ENCODE measurements at regions not wholly inside any gene's neighbourhood (a gene's known extent, or its start where the extent isn't known, plus 50 kb on each side); places are given as distances from the start of the nearest gene placed in this dataset.

DNA sequence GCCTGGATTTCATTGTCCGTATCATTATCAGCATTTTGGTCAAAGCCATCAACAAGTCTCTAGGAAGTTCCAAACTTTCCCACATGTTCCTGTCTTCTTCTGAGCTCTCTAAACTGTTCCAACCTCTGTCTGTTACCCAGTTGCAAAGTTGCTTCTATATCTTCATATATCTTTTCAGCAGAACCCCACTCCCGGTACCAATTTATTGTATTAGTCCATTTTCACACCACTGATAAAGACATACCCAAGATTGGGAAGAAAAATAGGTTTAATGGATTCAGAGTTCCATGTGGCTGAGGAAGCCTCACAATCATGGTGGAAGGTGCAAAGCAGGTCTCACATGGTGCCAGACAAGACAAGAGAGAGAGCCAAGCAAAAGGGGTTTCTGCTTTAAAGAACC is 293.2 kb downstream of the EPM2A start:
- Mint-ChIP-seq H3K36me3 (peaks cover 10 to 28% of the 10 kb centered on the region in 2 donors), H3K9me3 (peaks cover 39 to 40% of the 10 kb centered on the region in 2 donors), H3K27ac (no peak overlapping the region)
- no peak for DNase-seq (ENCODE audit: low spot score in 2 of 2)
- ATAC-seq = no peak

- Mint-ChIP-seq H3K27ac (no peak overlapping the region), H3K36me3 (peaks cover 10 to 26% of the 10 kb centered on the region in 2 donors), H3K9me3 (peaks cover 42 to 48% of the 10 kb centered on the region in 2 donors)
- ATAC-seq = no peak
- DNase-seq (ENCODE audit: low spot score in 2 of 2) = no peak
These were observed 289.6 kb downstream of the EPM2A start for GRCh38 chr6:145445674-145446073.

DNA sequence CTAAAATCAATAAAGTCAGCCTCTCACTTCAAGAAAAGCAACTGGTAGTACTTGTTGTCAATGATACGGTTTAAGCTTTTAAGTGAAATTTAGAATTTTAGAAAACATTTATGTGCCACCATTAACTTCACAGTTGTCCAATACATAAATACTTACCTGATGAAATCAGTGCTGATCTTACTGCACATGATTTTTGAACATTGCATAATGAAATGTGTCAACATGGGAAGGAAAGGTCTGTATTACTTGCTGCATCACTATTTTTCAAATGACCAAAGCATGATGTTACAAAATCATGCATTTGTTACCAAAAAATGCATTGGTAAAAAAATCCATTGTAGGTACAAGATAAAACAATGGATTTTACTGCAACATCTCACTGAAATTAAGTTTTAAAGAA is 284.3 kb downstream of the EPM2A start:
- DNase-seq (ENCODE audit: low spot score in 2 of 2) = no peak
- no peak for ATAC-seq
- H3K27ac Mint-ChIP-seq = no peak overlapping the region
- peaks cover 16 to 21% of the 10 kb centered on the region in 2 donors for H3K9me3 Mint-ChIP-seq
- H3K36me3 Mint-ChIP-seq = peaks cover 0 to 8% of the 10 kb centered on the region in 2 donors

DNA sequence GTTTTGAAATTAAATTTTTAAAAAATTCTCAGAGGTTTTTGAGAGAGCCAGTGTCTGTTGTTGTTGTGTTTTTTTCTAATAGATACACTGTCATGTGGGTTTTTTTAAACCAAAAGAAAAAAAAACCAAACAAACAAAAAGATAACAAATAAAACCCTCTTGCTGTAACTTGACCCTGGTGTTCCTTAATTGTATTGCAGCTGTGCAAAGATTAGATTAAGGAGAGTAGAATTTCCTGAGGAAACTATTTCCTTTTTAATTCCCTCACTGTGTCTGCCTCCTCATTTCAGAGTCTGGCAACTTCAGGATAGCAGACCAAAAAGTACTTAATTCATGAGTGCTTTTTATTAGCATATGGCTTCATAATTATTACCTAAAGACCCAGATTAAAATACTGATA is 281.9 kb downstream of the EPM2A start:
- Mint-ChIP-seq H3K27ac (no peak overlapping the region), H3K36me3 (no peaks in the 10 kb centered on the region), H3K9me3 (peaks cover 5 to 8% of the 10 kb centered on the region in 2 donors)
- ATAC-seq (no peak), DNase-seq (ENCODE audit: low spot score in 2 of 2) (no peak)

DNA sequence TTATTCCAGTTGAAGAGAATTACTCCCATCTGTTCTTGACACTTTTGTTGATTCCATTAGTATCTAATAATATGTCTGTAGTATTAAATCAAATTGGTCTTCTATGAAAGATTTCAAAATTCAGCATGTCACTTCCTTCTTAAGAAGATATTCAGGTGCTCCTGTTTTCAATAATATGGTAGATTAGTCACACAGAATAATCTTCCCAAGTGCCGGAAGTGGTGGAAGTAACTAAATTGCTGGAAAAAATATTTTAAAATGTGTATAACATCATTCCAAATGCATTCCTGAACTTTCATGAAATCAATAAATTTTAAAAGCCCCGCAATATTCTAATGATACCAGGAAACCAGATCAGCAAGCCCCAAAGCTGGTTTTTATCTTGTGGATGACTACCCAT is 281.3 kb downstream of the EPM2A start:
- ATAC-seq = no peak

GRCh38 chr6:145457556-145457955 is 277.8 kb downstream of the EPM2A start:
- DNase-seq (ENCODE audit: low spot score in 2 of 2) (no peak), ATAC-seq (no peak)
- H3K9me3 Mint-ChIP-seq = peaks cover 0 to 4% of the 10 kb centered on the region in 2 donors
- H3K27ac Mint-ChIP-seq = no peak overlapping the region
- H3K36me3 Mint-ChIP-seq = no peaks in the 10 kb centered on the region

More for the DNA sequence above, 281.3 kb downstream of the EPM2A start:
- peaks cover 5 to 8% of the 10 kb centered on the region in 2 donors for H3K9me3 Mint-ChIP-seq
- DNase-seq (ENCODE audit: low spot score in 2 of 2) = no peak
- no peaks in the 10 kb centered on the region for H3K36me3 Mint-ChIP-seq
- no peak overlapping the region for H3K27ac Mint-ChIP-seq

- Mint-ChIP-seq H3K36me3 (no peaks in the 10 kb centered on the region), H3K9me3 (peaks cover 8 to 14% of the 10 kb centered on the region in 2 donors), H3K27ac (no peak overlapping the region)
- ATAC-seq (no peak), DNase-seq (ENCODE audit: low spot score in 2 of 2) (no peak)
These were observed 266.8 kb downstream of the EPM2A start for GRCh38 chr6:145468534-145468933.

GRCh38 chr6:145469021-145469420 is 266.3 kb downstream of the EPM2A start:
- DNase-seq (ENCODE audit: low spot score in 2 of 2) (no peak), ATAC-seq (no peak)
- H3K9me3 Mint-ChIP-seq = peaks cover 6 to 12% of the 10 kb centered on the region in 2 donors
- no peak overlapping the region for H3K27ac Mint-ChIP-seq
- H3K36me3 Mint-ChIP-seq = no peaks in the 10 kb centered on the region

GRCh38 chr6:145475794-145476396 is 259.4 kb downstream of the EPM2A start:
- Mint-ChIP-seq H3K36me3 (no peaks in the 10 kb centered on the region), H3K27ac (no peak overlapping the region), H3K9me3 (peaks cover 11 to 20% of the 10 kb centered on the region in 2 donors)
- ATAC-seq (no peak), DNase-seq (ENCODE audit: low spot score in 2 of 2) (no peak)

DNA sequence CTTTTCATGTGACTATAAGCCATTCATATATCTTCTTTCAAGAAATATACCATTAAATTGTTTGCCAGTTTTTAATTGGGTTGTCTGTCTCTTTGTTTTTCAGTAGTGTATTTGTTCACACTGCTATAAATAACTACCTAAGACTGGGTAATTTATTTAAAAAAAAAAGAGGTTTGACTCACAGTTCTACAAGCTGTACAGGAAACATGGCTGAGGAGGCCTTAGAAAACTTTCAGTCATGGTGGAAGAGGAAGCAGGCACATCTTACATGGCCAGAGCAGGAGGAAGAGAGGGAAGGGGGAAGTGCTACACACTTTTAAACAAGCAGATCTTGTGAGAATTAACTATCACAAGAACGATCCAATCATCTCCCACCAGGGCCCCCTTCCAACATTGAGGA is 255.3 kb downstream of the EPM2A start:
- no peak for DNase-seq (ENCODE audit: low spot score in 2 of 2)
- Mint-ChIP-seq H3K36me3 (no peaks in the 10 kb centered on the region), H3K27ac (no peak overlapping the region)

GRCh38 chr6:145483191-145483996 is 251.9 kb downstream of the EPM2A start:
- no peaks in the 10 kb centered on the region for H3K36me3 Mint-ChIP-seq
- no peak for DNase-seq (ENCODE audit: low spot score in 2 of 2)
- ATAC-seq = no peak
- peaks cover 7 to 20% of the 10 kb centered on the region in 2 donors for H3K9me3 Mint-ChIP-seq
- no peak overlapping the region for H3K27ac Mint-ChIP-seq

More for the DNA sequence above, 255.3 kb downstream of the EPM2A start:
- no peak for ATAC-seq
- H3K9me3 Mint-ChIP-seq = peaks cover 8 to 11% of the 10 kb centered on the region in 2 donors

DNA sequence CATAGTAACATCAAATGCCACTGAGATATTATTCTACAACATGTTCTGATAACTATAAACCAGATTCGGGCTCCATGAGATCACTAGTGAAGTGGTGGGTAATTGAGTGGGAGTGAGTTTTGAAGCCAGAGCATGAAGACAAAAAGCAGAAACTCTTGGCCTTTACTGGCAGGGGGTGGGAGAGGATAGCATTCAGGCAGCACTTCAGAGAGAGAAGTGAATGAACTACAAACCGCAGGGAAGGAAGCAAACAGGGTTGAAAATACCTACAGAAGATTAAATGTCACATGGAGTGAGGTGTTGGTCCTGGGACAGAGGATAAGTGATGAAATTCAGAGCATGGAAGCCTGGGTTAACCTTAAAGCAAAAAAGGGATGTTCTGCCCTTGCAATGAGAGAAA is 250.0 kb downstream of the EPM2A start:
- DNase-seq (ENCODE audit: low spot score in 2 of 2) = no peak
- ATAC-seq = no peak
- no peaks in the 10 kb centered on the region for H3K36me3 Mint-ChIP-seq
- no peak overlapping the region for H3K27ac Mint-ChIP-seq
- H3K9me3 Mint-ChIP-seq = peaks cover 7 to 20% of the 10 kb centered on the region in 2 donors

GRCh38 chr6:145486306-145486705 is 249.0 kb downstream of the EPM2A start:
- ATAC-seq (no peak), DNase-seq (ENCODE audit: low spot score in 2 of 2) (no peak)
- H3K27ac Mint-ChIP-seq = no peak overlapping the region
- peaks cover 7 to 20% of the 10 kb centered on the region in 2 donors for H3K9me3 Mint-ChIP-seq
- H3K36me3 Mint-ChIP-seq = no peaks in the 10 kb centered on the region

- H3K36me3 Mint-ChIP-seq = peaks cover 0 to 4% of the 10 kb centered on the region in 2 donors
- DNase-seq (ENCODE audit: low spot score in 2 of 2) = no peak
- ATAC-seq = no peak
- no peak overlapping the region for H3K27ac Mint-ChIP-seq
- H3K9me3 Mint-ChIP-seq = peaks cover 17 to 20% of the 10 kb centered on the region in 2 donors
These were observed 245.7 kb downstream of the EPM2A start for GRCh38 chr6:145489583-145489982.

DNA sequence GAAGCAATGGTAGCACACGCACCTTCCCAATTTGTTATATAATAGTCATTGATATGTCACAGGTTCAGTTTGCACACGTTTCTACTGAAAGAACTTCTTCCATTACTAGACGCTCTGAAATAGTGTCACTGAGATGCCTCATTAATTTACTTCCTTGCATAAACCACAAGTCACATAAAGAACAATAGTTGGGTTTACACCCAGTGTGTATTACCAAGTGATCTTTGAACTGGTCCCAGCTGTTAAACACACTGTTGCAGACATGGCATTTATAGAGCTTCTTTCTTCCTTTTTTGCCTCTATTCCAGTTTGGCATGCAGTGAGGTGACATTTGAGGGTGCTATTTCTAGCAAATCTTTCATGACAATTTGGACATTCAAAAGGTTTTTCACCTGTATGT is 245.3 kb downstream of the EPM2A start:
- ATAC-seq = no peak
- H3K9me3 Mint-ChIP-seq = peaks cover 18% of the 10 kb centered on the region in 2 donors
- DNase-seq (ENCODE audit: low spot score in 2 of 2) = no peak
- no peak overlapping the region for H3K27ac Mint-ChIP-seq
- peaks cover 0 to 4% of the 10 kb centered on the region in 2 donors for H3K36me3 Mint-ChIP-seq

GRCh38 chr6:145491126-145491525 is 244.2 kb downstream of the EPM2A start:
- peaks cover 15 to 19% of the 10 kb centered on the region in 2 donors for H3K9me3 Mint-ChIP-seq
- DNase-seq (ENCODE audit: low spot score in 2 of 2) = no peak

GRCh38 chr6:145497006-145497405 is 238.3 kb downstream of the EPM2A start:
- Mint-ChIP-seq H3K9me3 (peaks cover 8 to 18% of the 10 kb centered on the region in 2 donors), H3K36me3 (peaks cover 0 to 10% of the 10 kb centered on the region in 2 donors), H3K27ac (no peak overlapping the region)
- no peak for ATAC-seq
- no peak for DNase-seq (ENCODE audit: low spot score in 2 of 2)

More at GRCh38 chr6:145491126-145491525, 244.2 kb downstream of the EPM2A start:
- Mint-ChIP-seq H3K27ac (no peak overlapping the region), H3K36me3 (peaks cover 0 to 8% of the 10 kb centered on the region in 2 donors)
- ATAC-seq = no peak

Data from activated naive CD4-positive, alpha-beta T cell treated with anti-CD3 and anti-CD28 coated beads, Interleukin-2, amount 50 U/mL, for 72 hours (primary cell).